ENCODE measurements at regions not wholly inside any gene's neighbourhood (a gene's known extent, or its start where the extent isn't known, plus 50 kb on each side); places are given as distances from the start of the nearest gene placed in this dataset.

DNA sequence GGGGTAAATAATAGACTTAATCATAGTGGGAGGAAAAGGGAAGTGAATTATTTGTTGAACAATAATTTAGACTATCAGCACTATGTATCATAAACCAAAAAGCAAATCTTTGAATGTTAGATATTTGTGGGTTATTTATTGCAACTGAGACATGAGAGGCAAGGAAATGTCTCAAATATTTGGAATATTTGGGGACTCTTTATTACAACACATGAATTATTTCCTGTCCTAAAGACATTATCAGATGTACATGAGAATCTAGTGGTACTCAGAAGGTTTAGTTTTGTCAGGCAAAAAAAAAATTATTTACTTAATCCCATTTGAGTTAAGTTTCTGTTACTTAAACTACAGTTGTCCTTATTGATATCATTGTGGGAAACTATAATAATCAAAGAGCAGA lies 91.1 kb downstream of the TLR4 start:
- TF ChIP-seq CTCF (IDR thresholded peaks at IDR 0.05) (no peak), POLR2A (IDR thresholded peaks at IDR 0.05) (no peak)

All from adrenal gland (tissue), 5 donors.